ENCODE measurements at regions not wholly inside any gene's neighbourhood (a gene's known extent, or its start where the extent isn't known, plus 50 kb on each side); places are given as distances from the start of the nearest gene placed in this dataset.

- peak; percentile 18 for TF ChIP-seq CTCF (IDR thresholded peaks at IDR 0.05; ENCODE audit: poor library complexity)
- no peak for TF ChIP-seq EZH2phosphoT487 (IDR thresholded peaks at IDR 0.05; ENCODE audit: low read depth, severe bottlenecking, unreplicated experiment)
Measured at GRCh38 chr10:81081887-81082620, 544.4 kb downstream of the SH2D4B start.
